H1 (cell line): ENCODE measurements at regions not wholly inside any gene's neighbourhood (a gene's known extent, or its start where the extent isn't known, plus 50 kb on each side); places are given as distances from the start of the nearest gene placed in this dataset.

Experiments
- CTCF ChIA-PET: fragments of 300-600 bp; sonication (Branson Sonifier 250); formaldehyde crosslinking; loops from one replicate; lab custom pipeline; 2021; ENCODE audit not compliant: partially characterized antibody; lab: Charles Lee
- POLR2A ChIA-PET: fragments of 300-600 bp; sonication (Branson Sonifier 250); formaldehyde crosslinking; loops from one replicate; lab custom pipeline; 2021; ENCODE audit warnings: inconsistent platforms; ENCODE audit not compliant: partially characterized antibody; lab: Charles Lee
- DNase-seq, 2 experiments: peaks; one replicate each; pipeline versions ENCODE4 v3.0.0 to v3.0.0-alpha.2; 2010 to 2022; ENCODE audit warnings: low spot score in 2 of 2, low read depth in 1 of 2, mixed read lengths in 1 of 2
- FAIRE-seq: peaks from 2 replicates; lab custom pipeline; 2011; peaks lifted over from hg19 to GRCh38; lab: Jason Lieb, UNC
- H2AFZ ChIP-seq: 2 replicates; pipeline ENCODE4 v1.8.1; 2012; ENCODE audit warnings: low read length, inconsistent platforms
- H2AK5ac ChIP-seq: 2 replicates; pipeline ENCODE4 v1.6.1; 2013; ENCODE audit warnings: low read depth, low read length
- H2BK120ac ChIP-seq: replicated peaks from 2 replicates; pipeline ENCODE3; 2013; ENCODE audit warnings: low read depth, low read length, inconsistent platforms
- H2BK12ac ChIP-seq: 2 replicates; pipeline ENCODE4 v1.6.1; 2013; ENCODE audit warnings: low read depth, low read length
- H2BK15ac ChIP-seq: 2 replicates; pipeline ENCODE4 v1.6.1; 2013; ENCODE audit warnings: low read length
- H2BK20ac ChIP-seq: 2 replicates; pipeline ENCODE4 v1.6.1; 2013; ENCODE audit warnings: low read length
- H2BK5ac ChIP-seq: 2 replicates; pipeline ENCODE4 v1.6.1; 2013; ENCODE audit warnings: low read depth, low read length
- H3K14ac ChIP-seq: 2 replicates; pipeline ENCODE4 v1.6.1; 2013; ENCODE audit warnings: inconsistent platforms; ENCODE audit not compliant: insufficient read length
- H3K18ac ChIP-seq: 2 replicates; pipeline ENCODE4 v1.6.1; 2013; ENCODE audit warnings: low read length; ENCODE audit errors: extremely low read depth
- H3K23ac ChIP-seq: 2 replicates; pipeline ENCODE4 v1.6.1; 2013; ENCODE audit warnings: inconsistent platforms; ENCODE audit not compliant: insufficient read length
- H3K23me2 ChIP-seq: 2 replicates; pipeline ENCODE4 v1.6.1; 2013; ENCODE audit warnings: low read depth, low read length
- H3K27ac ChIP-seq: 2 replicates; pipeline ENCODE4 v1.6.1; 2011; ENCODE audit warnings: low read depth, low read length, inconsistent platforms
- H3K27me3 ChIP-seq, 4 experiments: replicated peaks in 1 of 4; 1 replicate in 1 of 4; 2 replicates in 3 of 4; pipeline versions ENCODE4 v1.6.1 to v1.8.1; 2011 to 2013; ENCODE audit warnings: low read length in 3 of 4, mild to moderate bottlenecking in 3 of 4, inconsistent platforms in 2 of 4, mixed read lengths in 2 of 4, moderate library complexity in 1 of 4; ENCODE audit not compliant: control insufficient read depth in 3 of 4, insufficient read depth in 3 of 4; ENCODE audit errors: extremely low read depth in 1 of 4
- H3K36me3 ChIP-seq, 4 experiments: 2 replicates each; pipeline versions ENCODE4 v1.6.1 to v1.8.1; 2011 to 2013; ENCODE audit warnings: mild to moderate bottlenecking in 4 of 4, low read length in 3 of 4, moderate library complexity in 2 of 4, control low read depth in 1 of 4, inconsistent platforms in 1 of 4; ENCODE audit not compliant: insufficient read depth in 4 of 4, control insufficient read depth in 2 of 4
- H3K4ac ChIP-seq: replicated peaks from 2 replicates; pipeline ENCODE3; 2013; ENCODE audit warnings: low read length, low read depth, mixed read lengths, inconsistent platforms; ENCODE audit not compliant: insufficient read length
- H3K4me1 ChIP-seq, 4 experiments: replicated peaks in 1 of 4; 1 replicate in 1 of 4; 2 replicates in 3 of 4; pipeline versions ENCODE4 v1.6.1 to v1.8.1; 2011 to 2013; ENCODE audit warnings: low read length in 3 of 4, inconsistent platforms in 2 of 4, mixed read lengths in 1 of 4; ENCODE audit not compliant: insufficient read depth in 4 of 4, control insufficient read depth in 3 of 4
- H3K4me2 ChIP-seq, 2 experiments: 2 replicates each; pipeline versions ENCODE4 v1.6.1 to v1.8.1; 2011 to 2013; ENCODE audit warnings: low read depth in 2 of 2, low read length in 2 of 2, control low read depth in 1 of 2, inconsistent platforms in 1 of 2, mild to moderate bottlenecking in 1 of 2; ENCODE audit not compliant: insufficient read depth in 1 of 2
- H3K4me3 ChIP-seq, 4 experiments: fragments of 200-600, 300-600 bp in 1 of 4; sonication (generic), shearing (Covaris generic), sonication (Bioruptor Twin) in 1 of 4; 2 replicates each; pipeline versions ENCODE4 v1.5.1 to v1.8.1; 2011 to 2016; ENCODE audit warnings: low read length in 4 of 4, low read depth in 3 of 4, control low read depth in 2 of 4, inconsistent platforms in 2 of 4, mild to moderate bottlenecking in 2 of 4, mixed read lengths in 1 of 4, moderate library complexity in 1 of 4; ENCODE audit not compliant: insufficient read depth in 2 of 4; ENCODE audit errors: extremely low read depth in 1 of 4
- H3K56ac ChIP-seq: replicated peaks from 2 replicates; pipeline ENCODE3; 2013; ENCODE audit warnings: low read depth, mild to moderate bottlenecking, mixed read lengths, low read length, inconsistent platforms; ENCODE audit not compliant: insufficient read length
- H3K79me1 ChIP-seq: 2 replicates; pipeline ENCODE4 v1.6.1; 2013; ENCODE audit warnings: low read depth, low read length, control low read depth
- H3K79me2 ChIP-seq, 2 experiments: 2 replicates each; pipeline versions ENCODE4 v1.6.1 to v1.8.1; 2012 to 2013; ENCODE audit warnings: low read length in 2 of 2, mild to moderate bottlenecking in 2 of 2, inconsistent platforms in 1 of 2; ENCODE audit not compliant: insufficient read depth in 2 of 2, control insufficient read depth in 1 of 2
- H3K9ac ChIP-seq, 4 experiments: replicated peaks in 1 of 4; 1 replicate in 1 of 4; 2 replicates in 3 of 4; pipeline versions ENCODE4 v1.6.1 to v1.8.1; 2011 to 2013; ENCODE audit warnings: low read depth in 3 of 4, low read length in 3 of 4, control low read depth in 2 of 4, mild to moderate bottlenecking in 2 of 4, moderate library complexity in 2 of 4, inconsistent platforms in 1 of 4; ENCODE audit errors: extremely low read depth in 1 of 4
- H3K9me3 ChIP-seq, 2 experiments: 2 replicates each; pipeline versions ENCODE4 v1.6.1 to v1.8.1; 2012 to 2013; ENCODE audit warnings: mild to moderate bottlenecking in 2 of 2, moderate library complexity in 2 of 2, control low read depth in 1 of 2, inconsistent platforms in 1 of 2, low read depth in 1 of 2, low read length in 1 of 2, mixed read lengths in 1 of 2; ENCODE audit not compliant: insufficient read depth in 2 of 2
- H4K20me1 ChIP-seq, 2 experiments: replicated peaks in 1 of 2; 2 replicates each; pipeline versions ENCODE3 to v1.8.1; 2011 to 2013; ENCODE audit warnings: inconsistent platforms in 2 of 2, low read length in 2 of 2, mild to moderate bottlenecking in 1 of 2; ENCODE audit not compliant: insufficient read depth in 2 of 2, control insufficient read depth in 1 of 2
- H4K5ac ChIP-seq: 2 replicates; pipeline ENCODE4 v1.6.1; 2013; ENCODE audit warnings: low read length, low read depth, mixed read lengths, inconsistent platforms; ENCODE audit not compliant: insufficient read length
- H4K8ac ChIP-seq: 2 replicates; pipeline ENCODE4 v1.8.0; 2013; ENCODE audit warnings: mild to moderate bottlenecking, moderate library complexity, low read length, inconsistent platforms; ENCODE audit not compliant: insufficient read depth; ENCODE audit errors: extremely low read depth
- H4K91ac ChIP-seq: replicated peaks from 2 replicates; pipeline ENCODE3; 2013; ENCODE audit warnings: low read length, mixed read lengths, inconsistent platforms; ENCODE audit not compliant: insufficient read length
- BACH1 ChIP-seq: IDR thresholded peaks from 2 replicates; pipeline ENCODE4 v1.6.1; 2012; ENCODE audit warnings: low read length, improper control_type of control experiment
- BRCA1 ChIP-seq: IDR thresholded peaks from 2 replicates; pipeline ENCODE4 v1.6.1; 2012; ENCODE audit warnings: low read depth, low read length, improper control_type of control experiment
- CBX8 ChIP-seq: fragments of 300-800, 300-1000 bp; sonication (generic); IDR thresholded peaks from 2 replicates; pipeline ENCODE4 v1.7.1; 2016; ENCODE audit warnings: low read depth, low read length, borderline replicate concordance
- CHD2 ChIP-seq: IDR thresholded peaks from 2 replicates; pipeline ENCODE4 v1.6.1; 2012; ENCODE audit warnings: low read length, improper control_type of control experiment
- CTBP2 ChIP-seq: IDR thresholded peaks from 2 replicates; pipeline ENCODE4 v1.7.0; 2011; ENCODE audit warnings: borderline replicate concordance, mild to moderate bottlenecking, moderate library complexity, mixed read lengths, low read length; ENCODE audit not compliant: insufficient read depth, insufficient read length
- EZH2 ChIP-seq: fragments of 200-600 bp; sonication (generic); IDR thresholded peaks from 2 replicates; pipeline ENCODE4 v1.7.1; 2012; ENCODE audit warnings: low read depth, mild to moderate bottlenecking, moderate library complexity, low read length, inconsistent platforms; ENCODE audit not compliant: severe bottlenecking
- RAD21 ChIP-seq, 2 experiments: IDR thresholded peaks in 1 of 2; conservative IDR thresholded peaks in 1 of 2; 2 replicates each; pipeline ENCODE4 v1.6.1; 2011; ENCODE audit warnings: low read depth in 2 of 2, low read length in 2 of 2, improper control_type of control experiment in 1 of 2, inconsistent platforms in 1 of 2, mild to moderate bottlenecking in 1 of 2, moderate library complexity in 1 of 2
- RBBP5 ChIP-seq: IDR thresholded peaks from 2 replicates; pipeline ENCODE4 v1.7.1; 2012; ENCODE audit warnings: low read depth, mild to moderate bottlenecking, inconsistent platforms, low read length, moderate library complexity, borderline replicate concordance
- RNF2 ChIP-seq: fragments of 200-900, 300-1000 bp; sonication (generic); IDR thresholded peaks from 2 replicates; pipeline ENCODE4 v1.7.1; 2016; ENCODE audit warnings: borderline replicate concordance, low read depth, mild to moderate bottlenecking, antibody characterized with exemption, low read length; ENCODE audit not compliant: poor library complexity, severe bottlenecking; ENCODE audit errors: missing control alignments
- ZNF274 ChIP-seq: IDR thresholded peaks from 2 replicates; pipeline ENCODE4 v1.7.0; 2012; ENCODE audit warnings: low read length, borderline replicate concordance; ENCODE audit errors: extremely low read depth
- WGBS, 2 experiments: shearing (Covaris generic) in 1 of 2; methylation state at CpG; one replicate each; pipeline versions ENCODE4 v1.1.6 to v1.1.7; 2013 to 2015; ENCODE audit warnings: low lambda C conversion rate in 2 of 2, mixed read lengths in 2 of 2, inconsistent platforms in 1 of 2, low coverage in 1 of 2, missing lambda C conversion rate in 1 of 2; ENCODE audit not compliant: insufficient replicate concordance in 2 of 2, insufficient coverage in 1 of 2, insufficient read length in 1 of 2; ENCODE audit errors: extremely low coverage in 1 of 2, missing lambda C conversion rate in 1 of 2; 5-methylcytosine and 5-hydroxymethylcytosine counted together

DNA sequence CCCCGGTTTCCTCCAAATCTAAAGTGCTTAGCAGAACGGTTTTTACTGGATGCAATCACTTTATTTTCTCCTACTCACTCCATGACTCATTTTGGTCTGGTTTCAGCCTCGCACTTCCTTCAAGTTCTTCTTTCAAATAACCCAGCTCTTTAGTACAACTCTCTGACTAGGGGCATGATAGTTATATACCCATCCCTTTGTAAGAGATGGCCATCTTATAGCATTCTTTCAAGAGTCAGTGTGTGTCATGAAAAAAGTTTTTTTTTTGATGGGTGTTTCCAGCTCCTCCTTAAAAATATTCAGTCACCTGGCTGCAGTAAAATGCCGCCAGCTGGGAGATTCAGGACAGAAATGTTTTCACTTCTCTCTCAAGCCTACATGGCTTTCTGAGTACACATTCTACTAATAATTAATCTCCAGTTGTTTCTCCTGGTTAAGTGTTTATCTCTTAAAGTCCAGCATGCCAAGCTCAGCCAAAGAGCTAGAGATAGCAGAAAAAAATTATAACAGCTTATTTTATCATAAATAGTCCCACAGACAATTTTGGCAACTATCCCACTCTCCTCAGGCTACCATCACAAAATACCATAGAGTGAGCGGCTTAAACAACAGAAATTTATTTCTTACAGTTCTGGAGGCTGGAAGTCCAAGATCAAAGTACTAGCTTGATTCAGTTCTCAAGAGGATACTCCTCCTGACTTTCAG is 139.3 kb downstream of the GASK1B start:
- no peak overlapping the region for H2BK15ac ChIP-seq
- no peak overlapping the region for H3K56ac ChIP-seq
- H4K5ac ChIP-seq: no peak overlapping the region
- H4K91ac ChIP-seq: no peak overlapping the region
- H3K4me2 ChIP-seq: no peak overlapping the region
- no peak overlapping the region for H2BK120ac ChIP-seq
- H2AK5ac ChIP-seq: no peak overlapping the region
- no peaks in the 10 kb centered on the region for H3K79me1 ChIP-seq
- no peak overlapping the region for H3K9ac ChIP-seq
- H4K8ac ChIP-seq: no peak overlapping the region
- POLR2A ChIA-PET: no interaction called here
- H3K4ac ChIP-seq: no peak overlapping the region
- H3K23ac ChIP-seq: no peak overlapping the region
- H3K27me3 ChIP-seq: no peaks in the 10 kb centered on the region
- H2BK20ac ChIP-seq: no peak overlapping the region
- H2AFZ ChIP-seq: no peak overlapping the region
- H3K4me1 ChIP-seq: peaks cover 0 to 3% (median 0%) of the 10 kb centered on the region in 4 experiments; a peak in 2 of 7 replicates
- H3K27ac ChIP-seq: no peak overlapping the region
- H3K79me2 ChIP-seq: no peaks in the 10 kb centered on the region
- H3K14ac ChIP-seq: no peak overlapping the region
- DNase-seq (no peak), FAIRE-seq (no peak)
- H3K9me3 ChIP-seq: no peaks in the 10 kb centered on the region
- TF ChIP-seq EZH2 (no peak), RNF2 (no peak), BACH1 (no peak), CTBP2 (no peak), RBBP5 (no peak), ZNF274 (no peak), BRCA1 (no peak), CBX8 (no peak), RAD21 (IDR thresholded peaks at IDR 0.05 in 1 of 2, conservative IDR thresholded peaks at IDR 0.05 in 1 of 2; ENCODE audit: low read depth in 2 of 2, low read length in 2 of 2) (no peak), CHD2 (no peak)
- H3K18ac ChIP-seq: no peak overlapping the region
- H3K23me2 ChIP-seq: no peaks in the 10 kb centered on the region
- no peaks in the 10 kb centered on the region for H3K36me3 ChIP-seq
- no peaks in the 10 kb centered on the region for H4K20me1 ChIP-seq
- no peak overlapping the region for H2BK12ac ChIP-seq
- CTCF ChIA-PET: interaction anchor here (0.8 to 1.6 kb wide), 3 partner anchors 10 to 137 kb away, joined by 3 to 4 read pairs (median 3); no protein-coding TSS in a partner anchor
- WGBS, 2 experiments: 90% methylated on average over 5 of the region's 5 CpGs; no CpG with 5 or more reads in 1 of the 2 experiments
- no peak overlapping the region for H2BK5ac ChIP-seq
- no peak overlapping the region for H3K4me3 ChIP-seq
